SH-SY5Y (cell line): ENCODE measurements at regions not wholly inside any gene's neighbourhood (a gene's known extent, or its start where the extent isn't known, plus 50 kb on each side); places are given as distances from the start of the nearest gene placed in this dataset.

Source experiments
- GATA2 ChIP-seq: IDR thresholded peaks from 2 replicates; pipeline ENCODE4 v1.6.1; 2011; ENCODE audit warnings: mild to moderate bottlenecking, low read depth, low read length
- GATA3 ChIP-seq: IDR thresholded peaks from 2 replicates; pipeline ENCODE4 v1.6.1; 2011; ENCODE audit warnings: low read depth, mild to moderate bottlenecking, low read length, moderate library complexity

DNA sequence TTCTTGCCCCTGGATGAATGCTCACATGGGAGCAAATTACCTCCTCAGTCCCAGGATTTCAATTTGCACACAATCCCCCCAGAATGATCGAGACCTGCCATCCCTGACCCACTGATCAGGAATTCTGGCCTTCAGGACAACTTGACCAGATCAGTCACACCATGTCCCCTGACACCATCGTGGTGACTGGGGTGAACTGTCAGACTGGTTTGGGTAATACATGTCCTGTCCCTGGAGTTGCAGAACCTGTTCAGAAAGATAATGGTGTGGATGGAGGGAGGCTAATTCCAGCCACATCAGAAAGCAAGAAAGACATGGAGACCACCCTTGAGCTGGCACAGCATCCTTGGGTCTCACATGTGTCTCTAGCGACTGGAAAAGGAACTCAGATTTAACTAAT is 57.9 kb upstream of the TOP3B start:
- TF ChIP-seq GATA2 = no peak
- TF ChIP-seq GATA3 = no peak

GRCh38 chr22:22039286-22040074 is 56.9 kb upstream of the TOP3B start:
- TF ChIP-seq GATA3 (no peak), GATA2 (no peak)

DNA sequence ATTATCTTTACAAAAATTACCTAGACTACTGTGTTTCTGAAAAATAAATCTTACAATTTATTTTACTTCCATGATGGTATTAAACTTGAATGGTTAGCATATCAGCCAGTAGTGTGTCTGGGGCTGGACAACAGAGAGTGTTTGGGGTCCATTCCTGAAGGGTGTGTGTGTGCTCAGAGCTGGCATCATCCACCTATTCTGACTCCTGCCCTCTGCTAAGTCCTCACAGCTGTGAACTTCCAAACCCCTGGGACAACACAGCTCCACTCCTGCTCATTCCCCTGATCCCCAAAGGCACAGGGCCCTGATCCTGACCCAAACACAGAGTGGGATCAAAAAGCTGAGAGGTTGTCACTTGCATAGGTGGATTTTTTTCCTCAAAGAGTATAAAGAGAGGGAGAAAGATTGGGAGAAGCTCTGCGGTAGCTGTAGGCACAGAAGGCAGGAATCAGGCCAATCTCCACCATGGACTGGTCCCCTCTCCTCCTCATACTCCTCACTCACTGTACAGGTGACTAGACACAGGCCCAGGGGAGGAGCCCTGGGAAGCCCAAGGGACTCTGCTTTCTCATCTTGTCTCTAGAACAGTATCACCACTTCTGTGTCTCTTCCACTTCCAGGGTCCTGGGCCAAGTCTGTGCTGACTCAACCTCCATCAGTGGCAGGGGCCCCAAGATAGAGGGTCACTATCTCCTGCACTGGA is 55.7 kb upstream of the TOP3B start:
- no peak for TF ChIP-seq GATA2
- TF ChIP-seq GATA3 = no peak

- no peak for TF ChIP-seq GATA3
- no peak for TF ChIP-seq GATA2
These were observed 55.2 kb upstream of the TOP3B start for GRCh38 chr22:22037740-22038139.

GRCh38 chr22:22037229-22037628 is 54.6 kb upstream of the TOP3B start:
- TF ChIP-seq GATA3 (no peak), GATA2 (no peak)

DNA sequence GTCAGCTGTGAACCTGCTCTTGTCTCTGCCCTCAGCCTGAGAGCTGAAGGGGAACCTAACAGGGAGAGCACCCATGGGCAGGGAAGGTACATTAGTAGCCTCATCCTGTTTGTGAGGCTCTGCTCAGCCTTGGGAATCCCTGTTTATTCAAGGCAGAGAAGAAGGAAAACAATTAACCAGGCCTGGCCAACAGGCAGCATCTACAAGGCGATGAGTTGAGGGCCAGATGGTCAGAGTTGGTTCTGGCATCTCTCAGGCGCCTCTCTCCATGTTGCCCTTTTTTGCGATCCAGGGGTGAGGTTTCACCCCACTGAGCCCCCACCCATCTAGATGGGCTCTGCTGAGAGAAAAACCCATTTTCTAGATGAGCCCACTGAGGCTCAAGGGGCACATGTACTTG is 54.0 kb upstream of the TOP3B start:
- TF ChIP-seq GATA3 = no peak
- TF ChIP-seq GATA2 = no peak

DNA sequence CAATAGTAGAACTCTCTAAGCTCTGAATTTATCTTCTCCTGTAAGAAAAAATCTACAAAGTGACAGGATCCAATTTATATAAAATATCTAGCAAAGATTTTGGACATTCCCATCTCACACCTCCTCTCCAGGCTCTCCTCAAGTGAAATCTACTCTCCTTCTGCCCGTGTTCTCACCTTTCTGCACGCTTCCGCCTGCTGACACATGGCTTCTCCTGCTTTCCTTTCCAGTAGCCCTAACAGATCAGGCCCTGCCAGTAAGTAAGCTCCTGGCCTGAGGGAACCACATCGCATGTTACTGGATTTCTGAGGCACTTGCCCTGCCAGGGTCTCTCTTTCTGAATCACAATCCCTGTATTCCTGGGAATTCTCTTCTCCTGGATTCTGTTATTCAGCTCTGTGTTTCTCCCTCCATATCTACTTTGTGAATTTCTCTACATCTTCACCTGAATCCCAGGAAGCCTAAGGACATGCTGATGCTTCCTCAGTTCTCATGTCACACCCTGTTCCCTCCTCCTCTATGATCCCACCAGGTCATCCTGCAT is 53.3 kb upstream of the TOP3B start:
- TF ChIP-seq GATA3 = no peak
- TF ChIP-seq GATA2 = no peak

DNA sequence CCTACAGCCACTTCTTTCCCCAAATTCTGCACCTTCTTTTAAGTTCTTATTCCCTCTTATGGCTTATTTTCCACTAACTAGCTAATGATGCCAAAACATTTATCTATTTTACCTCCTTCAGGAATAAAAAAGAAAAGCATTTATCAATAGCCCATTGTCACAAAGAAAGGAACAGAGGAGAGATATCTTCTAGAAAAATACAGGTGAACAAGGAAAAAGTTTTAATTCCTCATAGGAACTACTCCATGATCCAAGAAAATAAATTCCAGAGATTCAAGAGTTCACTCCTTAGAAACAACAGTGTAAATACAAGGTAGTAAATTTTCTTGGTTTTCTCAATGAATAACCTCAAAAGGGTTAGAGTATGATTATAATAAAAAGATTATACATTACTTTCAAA is 52.6 kb upstream of the TOP3B start:
- TF ChIP-seq GATA3 (no peak), GATA2 (no peak)

GRCh38 chr22:22034469-22035132 is 52.0 kb upstream of the TOP3B start:
- TF ChIP-seq GATA2 (no peak), GATA3 (no peak)

- TF ChIP-seq GATA3 (no peak), GATA2 (no peak)
These were observed 51.3 kb upstream of the TOP3B start for GRCh38 chr22:22033803-22034468.

GRCh38 chr22:22032906-22033802 is 50.6 kb upstream of the TOP3B start:
- TF ChIP-seq GATA3 (no peak), GATA2 (no peak)

DNA sequence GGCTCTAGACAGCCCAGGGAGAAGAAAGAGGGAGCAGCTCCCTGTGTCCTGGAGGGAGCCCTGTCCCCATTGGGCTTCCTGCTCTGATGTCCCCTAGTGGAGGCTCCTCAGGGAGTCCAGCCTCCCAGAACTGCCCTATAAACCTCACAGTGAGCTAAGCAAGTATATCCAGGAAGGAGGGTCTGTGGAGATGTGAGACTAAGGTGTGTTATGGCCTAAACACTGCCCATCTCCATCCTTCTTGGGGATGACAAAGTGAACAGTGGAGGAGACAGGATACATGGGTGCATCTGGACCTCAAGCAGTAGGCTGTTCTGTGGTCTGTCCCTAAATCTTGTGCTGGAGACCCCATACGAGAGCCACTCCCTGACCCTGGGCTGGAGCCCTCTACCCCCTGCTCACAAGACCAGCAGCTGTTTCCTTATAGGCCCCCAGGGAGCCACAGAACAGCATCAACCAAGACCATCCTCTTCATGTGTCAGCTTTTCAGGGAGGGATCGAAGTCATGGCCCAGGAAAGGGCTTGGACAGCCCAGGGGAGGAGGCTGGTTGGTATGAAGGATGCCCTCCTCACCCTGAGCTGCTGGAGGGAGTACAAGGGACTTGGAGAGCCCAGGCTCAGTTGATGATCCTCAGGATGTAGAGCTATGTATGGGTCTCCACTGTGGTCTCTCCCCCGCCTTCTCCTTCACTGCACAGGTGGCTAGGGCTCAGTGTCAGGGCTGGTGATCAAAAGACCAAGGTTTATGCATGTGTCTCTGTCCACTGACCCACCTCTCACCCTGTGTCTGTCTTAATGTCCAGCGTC is 49.7 kb upstream of the TOP3B start:
- TF ChIP-seq GATA2 = no peak
- no peak for TF ChIP-seq GATA3
